GM23338 (cell line): ENCODE measurements at regions not wholly inside any gene's neighbourhood (a gene's known extent, or its start where the extent isn't known, plus 50 kb on each side); places are given as distances from the start of the nearest gene placed in this dataset.

Source experiments
- ATAC-seq: fragments of 200-7000 bp; cut with Tn5 transposase; 3 replicates; pipeline ENCODE4 v1.9.1; 2020
- DNase-seq: peaks from one replicate; pipeline ENCODE4 v3.0.0-alpha.2; 2015; ENCODE audit warnings: low spot score
- H2AFZ ChIP-seq: fragments of 200-600 bp; sonication (generic); 2 replicates; pipeline ENCODE4 v1.8.0; 2016; ENCODE audit warnings: antibody characterized with exemption, mild to moderate bottlenecking, moderate library complexity
- H3F3A ChIP-seq: fragments of 200-600 bp; sonication (generic); replicated peaks from 2 replicates; pipeline ENCODE4 v1.8.0; 2017; ENCODE audit warnings: antibody characterized with exemption, mixed run types, low read depth
- H3K27ac ChIP-seq: fragments of 200-600 bp; sonication (generic); 2 replicates; pipeline ENCODE4 v1.6.1; 2016; ENCODE audit warnings: low read depth
- H3K27me3 ChIP-seq: fragments of 200-600 bp; sonication (generic); 2 replicates; pipeline ENCODE4 v1.8.0; 2016; ENCODE audit warnings: mild to moderate bottlenecking, mixed run types, moderate library complexity; ENCODE audit not compliant: insufficient read depth
- H3K36me3 ChIP-seq: fragments of 200-600 bp; sonication (generic); 2 replicates; pipeline ENCODE4 v1.8.0; 2016; ENCODE audit warnings: mild to moderate bottlenecking; ENCODE audit not compliant: insufficient read depth
- H3K4me1 ChIP-seq: fragments of 200-600 bp; sonication (generic); 2 replicates; pipeline ENCODE4 v1.8.0; 2016; ENCODE audit warnings: mild to moderate bottlenecking, moderate library complexity; ENCODE audit not compliant: insufficient read depth
- H3K4me2 ChIP-seq: fragments of 200-600 bp; sonication (generic); 2 replicates; pipeline ENCODE4 v1.7.1; 2017; ENCODE audit warnings: mixed run types
- H3K4me3 ChIP-seq: fragments of 200-600 bp; sonication (generic); 2 replicates; pipeline ENCODE4 v1.6.1; 2016; ENCODE audit warnings: mixed run types
- H3K79me2 ChIP-seq: fragments of 200-600 bp; sonication (generic); replicated peaks from 2 replicates; pipeline ENCODE4 v1.8.0; 2017; ENCODE audit warnings: mild to moderate bottlenecking; ENCODE audit not compliant: insufficient read depth
- H3K9me2 ChIP-seq: fragments of 200-600 bp; sonication (generic); 2 replicates; pipeline ENCODE4 v1.8.0; 2017; ENCODE audit not compliant: insufficient read depth
- H4K20me1 ChIP-seq: fragments of 200-600 bp; sonication (generic); replicated peaks from 2 replicates; pipeline ENCODE4 v1.8.0; 2017; ENCODE audit warnings: mild to moderate bottlenecking; ENCODE audit not compliant: insufficient read depth
- H3K27ac Mint-ChIP-seq: 2 replicates; pipeline ENCODE4 v1.8.0; 2020; ENCODE audit warnings: inconsistent platforms, mild to moderate bottlenecking, moderate library complexity, mixed read lengths
- H3K27me3 Mint-ChIP-seq: 3 replicates; pipeline ENCODE4 v1.8.0; 2022; ENCODE audit warnings: low read depth, mild to moderate bottlenecking, moderate library complexity, mixed read lengths, inconsistent platforms; ENCODE audit not compliant: insufficient read depth, poor library complexity
- H3K36me3 Mint-ChIP-seq: 3 replicates; pipeline ENCODE4 v1.8.0; 2021; ENCODE audit warnings: low read depth, mild to moderate bottlenecking, inconsistent platforms, moderate library complexity, mixed read lengths
- H3K4me1 Mint-ChIP-seq: 3 replicates; pipeline ENCODE4 v1.8.0; 2020; ENCODE audit warnings: mild to moderate bottlenecking, inconsistent platforms, mixed read lengths
- H3K4me3 Mint-ChIP-seq: 3 replicates; pipeline ENCODE4 v1.8.0; 2021; ENCODE audit warnings: moderate library complexity, mild to moderate bottlenecking, inconsistent platforms, mixed read lengths
- H3K9me3 Mint-ChIP-seq: 3 replicates; pipeline ENCODE4 v1.8.0; 2020; ENCODE audit warnings: moderate library complexity, mild to moderate bottlenecking, inconsistent platforms, mixed read lengths
- CREB1 ChIP-seq: fragments of 250-450 bp; sonication (Bioruptor Pico); IDR thresholded peaks from 2 replicates; pipeline ENCODE4 v1.5.0; 2020; ENCODE audit warnings: low read depth, mild to moderate bottlenecking, moderate library complexity
- CTCF ChIP-seq, 2 experiments: fragments of 200-600 bp in 1 of 2; sonication (generic) in 1 of 2; conservative IDR thresholded peaks; 2 replicates each; pipeline versions ENCODE4 v1.5.1 to v1.6.1; 2016 to 2017; ENCODE audit warnings: antibody characterized with exemption in 2 of 2, low read depth in 2 of 2, mild to moderate bottlenecking in 2 of 2, moderate library complexity in 1 of 2
- ETS1 ChIP-seq: IDR thresholded peaks from 2 replicates; pipeline ENCODE4 v1.6.1; 2016; ENCODE audit warnings: antibody characterized with exemption
- EZH2 ChIP-seq: fragments of 200-600 bp; sonication (generic); IDR thresholded peaks from one replicate; pipeline ENCODE4 v1.8.0; 2017; ENCODE audit warnings: antibody characterized with exemption, mild to moderate bottlenecking, low read depth; ENCODE audit not compliant: unreplicated experiment
- EZH2phosphoT487 ChIP-seq: fragments of 200-600 bp; sonication (generic); IDR thresholded peaks from one replicate; pipeline ENCODE4 v1.8.1; 2018; ENCODE audit warnings: antibody characterized with exemption; ENCODE audit not compliant: unreplicated experiment
- JUNB ChIP-seq: IDR thresholded peaks from one replicate; pipeline ENCODE4 v1.6.1; 2016; ENCODE audit warnings: antibody characterized with exemption; ENCODE audit not compliant: unreplicated experiment
- NANOG ChIP-seq: IDR thresholded peaks from 2 replicates; pipeline ENCODE4 v1.6.1; 2016; ENCODE audit warnings: antibody characterized with exemption, borderline replicate concordance
- POLR2AphosphoS5 ChIP-seq: IDR thresholded peaks from 2 replicates; pipeline ENCODE4 v1.6.1; 2016; ENCODE audit warnings: antibody characterized with exemption, low read depth
- REST ChIP-seq: IDR thresholded peaks from one replicate; pipeline ENCODE4 v1.6.1; 2018; ENCODE audit warnings: antibody characterized with exemption; ENCODE audit not compliant: unreplicated experiment
- STAT1 ChIP-seq: IDR thresholded peaks from one replicate; pipeline ENCODE4 v1.6.1; 2016; ENCODE audit warnings: antibody characterized with exemption; ENCODE audit not compliant: unreplicated experiment
- ZNF114 ChIP-seq: fragments of 250-450 bp; sonication (Bioruptor Pico); IDR thresholded peaks from 2 replicates; pipeline ENCODE4 v1.5.0; 2020; ENCODE audit warnings: mild to moderate bottlenecking, moderate library complexity
- ZNF331 ChIP-seq: fragments of 250-450 bp; sonication (Bioruptor Pico); IDR thresholded peaks from 2 replicates; pipeline ENCODE4 v1.5.0; 2020; ENCODE audit warnings: low read depth, mild to moderate bottlenecking, moderate library complexity
- ZNF462 ChIP-seq: fragments of 250-450 bp; sonication (Bioruptor Pico); IDR thresholded peaks from 2 replicates; pipeline ENCODE4 v1.5.0; 2020; ENCODE audit warnings: mild to moderate bottlenecking, moderate library complexity

- Histone ChIP-seq H3K79me2 (no peaks in the 10 kb centered on the region), H4K20me1 (no peaks in the 10 kb centered on the region), H2AFZ (no peak overlapping the region), H3K4me3 (no peak overlapping the region), H3K27me3 (no peaks in the 10 kb centered on the region), H3F3A (no peaks in the 10 kb centered on the region), H3K4me1 (no peaks in the 10 kb centered on the region), H3K4me2 (no peak overlapping the region), H3K36me3 (no peaks in the 10 kb centered on the region), H3K27ac (no peak overlapping the region), H3K9me2 (no peaks in the 10 kb centered on the region)
- Mint-ChIP-seq H3K4me3 (no peak overlapping the region), H3K9me3 (no peaks in the 10 kb centered on the region), H3K27me3 (peaks cover 5% of the 10 kb centered on the region), H3K36me3 (no peaks in the 10 kb centered on the region), H3K27ac (no peak overlapping the region), H3K4me1 (no peaks in the 10 kb centered on the region)
- ATAC-seq (no peak), DNase-seq (no peak)
- no peak for TF ChIP-seq STAT1
- no peak for TF ChIP-seq ZNF462 (CRISPR knock-in tag)
- TF ChIP-seq EZH2 = no peak
- TF ChIP-seq ZNF331 (CRISPR knock-in tag) = no peak
- no peak for TF ChIP-seq EZH2phosphoT487
- TF ChIP-seq CTCF (conservative IDR thresholded peaks at IDR 0.05; ENCODE audit: low read depth in 2 of 2) = no peak
- no peak for TF ChIP-seq NANOG
- no peak for TF ChIP-seq REST
- TF ChIP-seq JUNB = no peak
- no peak for TF ChIP-seq ZNF114 (CRISPR knock-in tag)
- no peak for TF ChIP-seq POLR2AphosphoS5
- TF ChIP-seq ETS1 = no peak
- TF ChIP-seq CREB1 (CRISPR knock-in tag) = no peak
Measured at GRCh38 chr14:21974741-21975140, 301.1 kb upstream of the OR4E1 start.
